SK-N-SH treated with all-trans-retinoic acid at 6 μM for 48 hours (cell line): ENCODE measurements at regions not wholly inside any gene's neighbourhood (a gene's known extent, or its start where the extent isn't known, plus 50 kb on each side); places are given as distances from the start of the nearest gene placed in this dataset.
A peak's percentile ranks its signal among the peaks of the same experiment; 100 is the strongest.
"Not testable (repeated sequence)": the region's sequence is repeated elsewhere in the genome, so short reads cannot be mapped to it uniquely, and the experiment has no call there.

ENCODE experiments used
- ATAC-seq: fragments of 200-7000 bp; cut with Tn5 transposase; 3 replicates; pipeline ENCODE4 v1.9.1; 2020; ENCODE audit warnings: mild to moderate bottlenecking, moderate library complexity
- ARNTL ChIP-seq: fragments of 450-650 bp; formaldehyde crosslinking; IDR thresholded peaks from 2 replicates; pipeline ENCODE4 v1.5.0; 2020; ENCODE audit warnings: low read depth, mild to moderate bottlenecking, moderate library complexity, borderline replicate concordance
- BACH2 ChIP-seq: fragments of 250-450 bp; sonication (Bioruptor Pico); IDR thresholded peaks from 2 replicates; pipeline ENCODE4 v1.9.0; 2021; ENCODE audit warnings: mild to moderate bottlenecking, borderline replicate concordance
- CREB5 ChIP-seq: fragments of 250-450 bp; sonication (Bioruptor Pico); IDR thresholded peaks from 2 replicates; pipeline ENCODE4 v1.5.1; 2020; ENCODE audit warnings: low read depth, mild to moderate bottlenecking, moderate library complexity
- CSDC2 ChIP-seq: fragments of 250-450 bp; sonication (Bioruptor Pico); IDR thresholded peaks from 2 replicates; pipeline ENCODE4 v1.5.0; 2020; ENCODE audit warnings: mild to moderate bottlenecking, moderate library complexity
- CSRNP3 ChIP-seq: fragments of 250-450 bp; sonication (Bioruptor Pico); IDR thresholded peaks from 2 replicates; pipeline ENCODE4 v1.5.1; 2021; ENCODE audit warnings: mild to moderate bottlenecking, moderate library complexity
- GLIS3 ChIP-seq: fragments of 250-450 bp; sonication (Bioruptor Pico); IDR thresholded peaks from 2 replicates; pipeline ENCODE4 v1.5.0; 2020; ENCODE audit warnings: mild to moderate bottlenecking, moderate library complexity
- ISL1 ChIP-seq: fragments of 250-450 bp; sonication (Bioruptor Pico); IDR thresholded peaks from 2 replicates; pipeline ENCODE4 v2.1.2; 2022; ENCODE audit warnings: mild to moderate bottlenecking, moderate library complexity
- OSR1 ChIP-seq: fragments of 250-450 bp; sonication (Bioruptor Pico); IDR thresholded peaks from 2 replicates; pipeline ENCODE4 v1.8.0; 2022; ENCODE audit warnings: moderate library complexity, mild to moderate bottlenecking, inconsistent platforms
- PPARA ChIP-seq: fragments of 250-450 bp; sonication (Bioruptor Pico); IDR thresholded peaks from 2 replicates; pipeline ENCODE4 v1.5.0; 2020; ENCODE audit warnings: mild to moderate bottlenecking, borderline replicate concordance
- SNAI2 ChIP-seq: fragments of 250-450 bp; sonication (Bioruptor Pico); IDR thresholded peaks from 2 replicates; pipeline ENCODE4 v1.5.0; 2020; ENCODE audit warnings: mild to moderate bottlenecking, moderate library complexity
- TCF4 ChIP-seq: fragments of 250-450 bp; sonication (Bioruptor Pico); IDR thresholded peaks from 2 replicates; pipeline ENCODE4 v1.8.0; 2021; ENCODE audit warnings: mild to moderate bottlenecking, moderate library complexity, borderline replicate concordance
- ZFP3 ChIP-seq: fragments of 250-450 bp; sonication (Bioruptor Pico); IDR thresholded peaks from 2 replicates; pipeline ENCODE4 v1.5.0; 2020; ENCODE audit warnings: mild to moderate bottlenecking, moderate library complexity
- ZNF565 ChIP-seq: fragments of 450-650 bp; formaldehyde crosslinking; conservative IDR thresholded peaks from 2 replicates; pipeline ENCODE4 v1.5.0; 2020; ENCODE audit warnings: low read depth, mild to moderate bottlenecking, moderate library complexity
- ZNF8 ChIP-seq: fragments of 450-650 bp; formaldehyde crosslinking; IDR thresholded peaks from 2 replicates; pipeline ENCODE4 v1.5.0; 2020; ENCODE audit warnings: mild to moderate bottlenecking, moderate library complexity
- TF ChIP-seq, protein P1 (sequence below): fragments of 250-450 bp; sonication (Bioruptor Pico); IDR thresholded peaks from 2 replicates; pipeline ENCODE4 v1.8.0; 2021; ENCODE audit warnings: low read depth, mild to moderate bottlenecking, moderate library complexity, borderline replicate concordance
- TF ChIP-seq, protein P2 (sequence below): fragments of 250-450 bp; sonication (Bioruptor Pico); IDR thresholded peaks from 2 replicates; pipeline ENCODE4 v1.5.0; 2020; ENCODE audit warnings: mild to moderate bottlenecking, moderate library complexity

- TF ChIP-seq OSR1 (CRISPR knock-in tag) (no peak), ZFP3 (CRISPR knock-in tag) (no peak), CSRNP3 (CRISPR knock-in tag) (no peak), BACH2 (CRISPR knock-in tag) (no peak), ARNTL (CRISPR knock-in tag) (no peak)
- ATAC-seq: no peak
These were observed 94.6 kb downstream of the CDC42EP3 start for GRCh38 chr2:37576831-37577230.

DNA sequence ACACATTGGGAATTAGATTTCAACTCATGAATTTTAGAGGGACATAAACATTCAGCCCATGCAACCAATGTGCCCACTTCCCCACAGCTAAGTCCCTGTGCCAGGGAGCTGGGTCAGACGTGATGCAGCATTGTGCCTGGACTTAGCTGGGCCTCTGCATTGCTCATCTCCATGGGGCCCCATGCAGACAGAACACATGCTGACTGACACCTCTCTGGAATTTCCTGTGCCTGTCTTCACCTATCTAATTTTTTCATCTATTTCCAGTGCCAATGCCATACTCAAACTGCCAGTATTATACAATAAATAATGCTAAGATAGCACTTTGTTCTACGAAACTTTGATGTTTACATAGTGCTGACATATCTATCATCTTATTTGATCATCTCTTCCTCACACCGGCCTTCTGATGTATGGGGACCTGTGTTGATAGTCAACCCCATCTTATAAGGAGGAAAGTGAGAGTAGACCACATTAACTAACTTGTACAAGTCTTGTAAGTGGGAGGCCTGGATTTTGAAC is 92.2 kb downstream of the CDC42EP3 start:
- ATAC-seq: no peak
- TF ChIP-seq ZNF8 (CRISPR knock-in tag): no peak
- TF ChIP-seq, protein P1, sequence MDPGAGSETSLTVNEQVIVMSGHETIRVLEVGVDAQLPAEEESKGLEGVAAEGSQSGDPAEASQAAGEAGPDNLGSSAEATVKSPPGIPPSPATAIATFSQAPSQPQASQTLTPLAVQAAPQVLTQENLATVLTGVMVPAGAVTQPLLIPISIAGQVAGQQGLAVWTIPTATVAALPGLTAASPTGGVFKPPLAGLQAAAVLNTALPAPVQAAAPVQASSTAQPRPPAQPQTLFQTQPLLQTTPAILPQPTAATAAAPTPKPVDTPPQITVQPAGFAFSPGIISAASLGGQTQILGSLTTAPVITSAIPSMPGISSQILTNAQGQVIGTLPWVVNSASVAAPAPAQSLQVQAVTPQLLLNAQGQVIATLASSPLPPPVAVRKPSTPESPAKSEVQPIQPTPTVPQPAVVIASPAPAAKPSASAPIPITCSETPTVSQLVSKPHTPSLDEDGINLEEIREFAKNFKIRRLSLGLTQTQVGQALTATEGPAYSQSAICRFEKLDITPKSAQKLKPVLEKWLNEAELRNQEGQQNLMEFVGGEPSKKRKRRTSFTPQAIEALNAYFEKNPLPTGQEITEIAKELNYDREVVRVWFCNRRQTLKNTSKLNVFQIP (CRISPR knock-in tag): no peak
- no peak for TF ChIP-seq ZNF565
- no peak for TF ChIP-seq CSRNP3 (CRISPR knock-in tag)
- no peak for TF ChIP-seq BACH2 (CRISPR knock-in tag)

DNA sequence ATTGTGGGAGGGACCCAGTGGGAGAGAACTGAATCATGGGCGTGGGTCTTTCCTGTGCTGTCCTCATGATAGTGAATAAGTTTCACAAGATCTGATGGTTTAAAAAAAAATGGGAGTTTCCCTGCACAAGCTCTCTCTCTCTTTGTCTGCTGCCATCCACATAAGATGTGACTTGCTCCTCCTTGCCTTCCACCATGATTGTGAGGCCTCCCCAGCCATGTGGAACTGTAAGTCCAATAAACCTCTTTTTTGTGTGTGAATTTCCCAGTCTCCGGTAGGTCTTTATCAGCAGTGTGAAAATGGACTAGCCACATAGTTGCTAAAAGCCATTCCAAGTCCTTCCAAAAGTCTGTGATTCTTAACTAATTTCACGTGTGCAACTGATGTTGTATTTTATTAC is 91.5 kb downstream of the CDC42EP3 start:
- not testable (repeated sequence) for ATAC-seq

- no peak for TF ChIP-seq ZNF565
- TF ChIP-seq CSDC2 (CRISPR knock-in tag): 0 out of 2 replicates have a peak, but pooled peaks have one; percentile 79
- peak; percentile 21; the same call in 1 of the 2 replicates for TF ChIP-seq GLIS3 (CRISPR knock-in tag)
- TF ChIP-seq ARNTL (CRISPR knock-in tag): no peak
- TF ChIP-seq PPARA (CRISPR knock-in tag): no peak
- TF ChIP-seq, protein P2, sequence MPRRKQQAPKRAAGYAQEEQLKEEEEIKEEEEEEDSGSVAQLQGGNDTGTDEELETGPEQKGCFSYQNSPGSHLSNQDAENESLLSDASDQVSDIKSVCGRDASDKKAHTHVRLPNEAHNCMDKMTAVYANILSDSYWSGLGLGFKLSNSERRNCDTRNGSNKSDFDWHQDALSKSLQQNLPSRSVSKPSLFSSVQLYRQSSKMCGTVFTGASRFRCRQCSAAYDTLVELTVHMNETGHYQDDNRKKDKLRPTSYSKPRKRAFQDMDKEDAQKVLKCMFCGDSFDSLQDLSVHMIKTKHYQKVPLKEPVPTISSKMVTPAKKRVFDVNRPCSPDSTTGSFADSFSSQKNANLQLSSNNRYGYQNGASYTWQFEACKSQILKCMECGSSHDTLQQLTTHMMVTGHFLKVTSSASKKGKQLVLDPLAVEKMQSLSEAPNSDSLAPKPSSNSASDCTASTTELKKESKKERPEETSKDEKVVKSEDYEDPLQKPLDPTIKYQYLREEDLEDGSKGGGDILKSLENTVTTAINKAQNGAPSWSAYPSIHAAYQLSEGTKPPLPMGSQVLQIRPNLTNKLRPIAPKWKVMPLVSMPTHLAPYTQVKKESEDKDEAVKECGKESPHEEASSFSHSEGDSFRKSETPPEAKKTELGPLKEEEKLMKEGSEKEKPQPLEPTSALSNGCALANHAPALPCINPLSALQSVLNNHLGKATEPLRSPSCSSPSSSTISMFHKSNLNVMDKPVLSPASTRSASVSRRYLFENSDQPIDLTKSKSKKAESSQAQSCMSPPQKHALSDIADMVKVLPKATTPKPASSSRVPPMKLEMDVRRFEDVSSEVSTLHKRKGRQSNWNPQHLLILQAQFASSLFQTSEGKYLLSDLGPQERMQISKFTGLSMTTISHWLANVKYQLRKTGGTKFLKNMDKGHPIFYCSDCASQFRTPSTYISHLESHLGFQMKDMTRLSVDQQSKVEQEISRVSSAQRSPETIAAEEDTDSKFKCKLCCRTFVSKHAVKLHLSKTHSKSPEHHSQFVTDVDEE (CRISPR knock-in tag): peak; percentile 22; the same call in 1 of the 2 replicates
- peak; percentile 86 for TF ChIP-seq ZFP3 (CRISPR knock-in tag)
- TF ChIP-seq TCF4 (CRISPR knock-in tag): peak; percentile 28; the same call in 1 of the 2 replicates
- TF ChIP-seq CREB5 (CRISPR knock-in tag): peak; percentile 81
- TF ChIP-seq ISL1: peak; percentile 96
- peak; percentile 81; the same call in 1 of the 2 replicates for TF ChIP-seq SNAI2 (CRISPR knock-in tag)
- no peak for ATAC-seq
These were observed 90.0 kb downstream of the CDC42EP3 start for GRCh38 chr2:37581433-37581832.
